Endodermal cell (in vitro differentiated cells): ENCODE measurements at regions not wholly inside any gene's neighbourhood (a gene's known extent, or its start where the extent isn't known, plus 50 kb on each side); places are given as distances from the start of the nearest gene placed in this dataset.

Experiments used
- DNase-seq: peaks from one replicate; pipeline ENCODE4 v3.0.0-alpha.2; 2017
- H3K27ac ChIP-seq: 2 replicates; pipeline ENCODE4 v1.5.1; 2013; ENCODE audit warnings: mild to moderate bottlenecking, low read depth, low read length, moderate library complexity
- H3K27me3 ChIP-seq: 2 replicates; pipeline ENCODE4 v1.6.1; 2013; ENCODE audit warnings: mild to moderate bottlenecking, low read length, moderate library complexity; ENCODE audit not compliant: insufficient read depth, control insufficient read depth, poor library complexity, severe bottlenecking
- H3K36me3 ChIP-seq: 2 replicates; pipeline ENCODE4 v1.7.0; 2013; ENCODE audit warnings: mild to moderate bottlenecking, low read length, moderate library complexity; ENCODE audit not compliant: control insufficient read depth, insufficient read depth
- H3K4me1 ChIP-seq: one replicate; pipeline ENCODE4 v1.7.0; 2013; ENCODE audit warnings: low read length; ENCODE audit not compliant: control insufficient read depth, insufficient read depth
- H3K4me3 ChIP-seq: 2 replicates; pipeline ENCODE4 v1.5.1; 2013; ENCODE audit warnings: mild to moderate bottlenecking, low read length, moderate library complexity
- H3K9ac ChIP-seq: 2 replicates; pipeline ENCODE4 v1.6.1; 2013; ENCODE audit warnings: mild to moderate bottlenecking, low read length, moderate library complexity; ENCODE audit not compliant: poor library complexity, severe bottlenecking; ENCODE audit errors: extremely low read depth
- H3K9me3 ChIP-seq: 2 replicates; pipeline ENCODE4 v1.6.1; 2013; ENCODE audit warnings: mild to moderate bottlenecking, low read length, moderate library complexity; ENCODE audit not compliant: control insufficient read depth
- H3K27ac Mint-ChIP-seq: 2 replicates; pipeline ENCODE4 v1.8.0; 2020; ENCODE audit warnings: mixed read lengths
- H3K27me3 Mint-ChIP-seq: 2 replicates; pipeline ENCODE4 v1.8.0; 2021; ENCODE audit warnings: mild to moderate bottlenecking, mixed read lengths; ENCODE audit not compliant: insufficient read depth
- H3K36me3 Mint-ChIP-seq: 2 replicates; pipeline ENCODE4 v1.8.0; 2020; ENCODE audit warnings: low read depth, mixed read lengths
- H3K4me1 Mint-ChIP-seq: 2 replicates; pipeline ENCODE4 v1.8.0; 2020; ENCODE audit warnings: mixed read lengths
- H3K4me3 Mint-ChIP-seq: 2 replicates; pipeline ENCODE4 v1.8.0; 2020; ENCODE audit warnings: mild to moderate bottlenecking, moderate library complexity, mixed read lengths
- H3K9me3 Mint-ChIP-seq: 2 replicates; pipeline ENCODE4 v1.8.0; 2020; ENCODE audit warnings: mild to moderate bottlenecking, mixed read lengths
- CTCF ChIP-seq: fragments of 200-600 bp; sonication (generic); conservative IDR thresholded peaks from 2 replicates; pipeline ENCODE4 v1.5.0; 2021; ENCODE audit warnings: antibody characterized with exemption, mild to moderate bottlenecking
- WGBS, 2 experiments: methylation state at CpG; one replicate each; pipeline versions ENCODE4 v1.1.5 to v1.1.7; 2013; ENCODE audit warnings: missing lambda C conversion rate in 2 of 2, mixed read lengths in 1 of 2; ENCODE audit not compliant: insufficient coverage in 1 of 2, insufficient read length in 1 of 2; 5-methylcytosine and 5-hydroxymethylcytosine counted together

GRCh38 chr3:30966896-30967295 is 72.4 kb upstream of the GADL1 start:
- no peaks in the 10 kb centered on the region for H3K9me3 ChIP-seq
- no peak overlapping the region for H3K27ac ChIP-seq
- no peak for DNase-seq
- H3K4me3 ChIP-seq, result no peak overlapping the region
- H3K9ac ChIP-seq, result no peak overlapping the region
- 100% methylated on average over 1 of the region's 7 CpGs; no CpG with 5 or more reads in 1 of the 2 experiments for WGBS, 2 experiments
- no peaks in the 10 kb centered on the region for H3K36me3 ChIP-seq
- Mint-ChIP-seq H3K9me3 (no peaks in the 10 kb centered on the region), H3K4me3 (no peak overlapping the region), H3K27ac (no peak overlapping the region), H3K4me1 (peaks cover 7% of the 10 kb centered on the region), H3K36me3 (no peaks in the 10 kb centered on the region), H3K27me3 (no peaks in the 10 kb centered on the region)
- H3K4me1 ChIP-seq, result no peaks in the 10 kb centered on the region
- TF ChIP-seq CTCF, result no peak
- H3K27me3 ChIP-seq, result no peaks in the 10 kb centered on the region

- Histone ChIP-seq H3K27me3 (no peaks in the 10 kb centered on the region), H3K9me3 (no peaks in the 10 kb centered on the region), H3K4me3 (no peak overlapping the region), H3K36me3 (no peaks in the 10 kb centered on the region), H3K27ac (no peak overlapping the region), H3K9ac (no peak overlapping the region), H3K4me1 (no peaks in the 10 kb centered on the region)
- Mint-ChIP-seq H3K4me3 (no peak overlapping the region), H3K36me3 (no peaks in the 10 kb centered on the region), H3K27me3 (no peaks in the 10 kb centered on the region), H3K27ac (no peak overlapping the region), H3K4me1 (peaks cover 2% of the 10 kb centered on the region), H3K9me3 (no peaks in the 10 kb centered on the region)
- WGBS, 2 experiments, result 94% methylated on average over 2 of the region's 2 CpGs; no CpG with 5 or more reads in 1 of the 2 experiments
- DNase-seq, result no peak
- TF ChIP-seq CTCF, result peak; percentile 65
Measured at GRCh38 chr3:30970183-30970582, 75.7 kb upstream of the GADL1 start.

- H3K27me3 Mint-ChIP-seq, result no peaks in the 10 kb centered on the region
- Histone ChIP-seq H3K9ac (no peak overlapping the region), H3K4me1 (no peaks in the 10 kb centered on the region), H3K27ac (no peak overlapping the region), H3K27me3 (no peaks in the 10 kb centered on the region), H3K9me3 (no peaks in the 10 kb centered on the region), H3K4me3 (no peak overlapping the region), H3K36me3 (no peaks in the 10 kb centered on the region)
- H3K9me3 Mint-ChIP-seq, result no peaks in the 10 kb centered on the region
- H3K27ac Mint-ChIP-seq, result no peak overlapping the region
- no peak for TF ChIP-seq CTCF
- H3K36me3 Mint-ChIP-seq, result no peaks in the 10 kb centered on the region
- no peak for DNase-seq
- 92% methylated on average over 1 of the region's 1 CpG; no CpG with 5 or more reads in 1 of the 2 experiments for WGBS, 2 experiments
- peaks cover 2% of the 10 kb centered on the region for H3K4me1 Mint-ChIP-seq
- no peak overlapping the region for H3K4me3 Mint-ChIP-seq
Measured at GRCh38 chr3:30972449-30972848, 78.0 kb upstream of the GADL1 start.
